ENCODE measurements at regions not wholly inside any gene's neighbourhood (a gene's known extent, or its start where the extent isn't known, plus 50 kb on each side); places are given as distances from the start of the nearest gene placed in this dataset.

DNA sequence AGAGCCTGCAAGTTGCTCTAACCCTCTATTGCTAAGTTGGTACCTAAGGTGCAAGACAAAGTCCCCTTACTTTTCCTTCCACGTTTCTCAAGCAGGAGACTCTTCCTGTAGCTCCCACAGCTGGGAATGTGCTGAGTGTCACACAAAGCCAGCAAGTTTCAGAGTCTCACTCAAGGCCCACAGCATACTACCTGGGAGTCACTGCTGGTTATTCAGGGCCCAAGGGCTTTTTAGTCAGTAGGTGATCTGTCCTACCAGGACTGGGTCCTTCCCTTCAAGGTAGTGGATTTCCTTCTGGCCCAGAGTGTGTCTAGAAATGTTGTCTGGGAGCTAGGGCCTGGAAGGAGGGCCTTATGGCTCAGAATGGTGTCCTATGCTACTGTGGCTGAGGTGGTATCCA lies 261.9 kb upstream of the CITED2 start:
- no peak overlapping the region for H3K4me3 Mint-ChIP-seq (ENCODE audit: unreplicated experiment)
- FAIRE-seq, result no peak
- no peak overlapping the region for H3K27ac Mint-ChIP-seq (ENCODE audit: unreplicated experiment)

DNA sequence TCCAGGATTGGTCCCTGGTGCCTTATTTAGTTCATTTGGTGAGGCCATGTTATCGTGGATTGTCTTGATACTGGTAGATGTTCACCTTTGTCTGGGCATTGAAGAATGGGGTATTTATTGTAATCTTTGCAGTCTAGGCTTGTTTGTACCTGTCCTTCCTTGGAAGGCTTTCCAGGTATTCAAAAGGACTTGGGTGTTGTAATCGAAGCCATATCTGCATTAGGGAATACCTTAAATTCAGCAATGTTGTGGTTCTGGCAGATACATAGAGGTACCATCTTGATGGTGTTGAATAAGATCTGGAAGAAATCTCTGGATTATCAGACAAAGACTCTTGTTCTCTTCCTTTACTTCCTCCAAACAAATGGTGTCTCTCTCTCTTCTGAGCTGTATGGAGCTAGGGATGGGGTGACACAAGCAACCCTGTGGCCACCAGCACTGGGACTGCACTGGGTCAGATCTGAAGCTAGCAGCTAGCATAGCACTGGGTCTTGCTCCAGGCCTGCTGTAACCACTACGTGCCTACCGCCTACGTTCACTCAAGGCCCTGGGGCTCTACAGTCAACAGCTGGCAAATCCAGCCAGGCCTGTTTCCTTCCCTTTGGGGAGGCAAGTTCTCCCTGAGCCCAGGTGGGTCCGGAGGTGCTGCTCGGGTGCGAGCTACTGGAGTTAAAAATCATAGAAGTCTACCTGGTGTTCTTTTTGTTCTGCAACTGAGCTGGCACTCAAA lies 261.1 kb upstream of the CITED2 start:
- TF ChIP-seq EZH2 (IDR thresholded peaks at IDR 0.05; ENCODE audit: insufficient read depth, low read length), result no peak

More for the DNA sequence above, 261.9 kb upstream of the CITED2 start:
- no peak for DNase-seq (ENCODE audit: low read depth)
- Histone ChIP-seq H3K9me3 (ENCODE audit: insufficient read depth, low read depth, low read length) (no peaks in the 10 kb centered on the region), H3K4me3 (ENCODE audit: insufficient read depth, low read depth, low read length) (no peak overlapping the region), H3K27ac (ENCODE audit: low read depth, low read length) (no peak overlapping the region), H3K9ac (ENCODE audit: low read length) (no peak overlapping the region), H3K4me1 (ENCODE audit: insufficient read depth, low read length) (no peaks in the 10 kb centered on the region), H4K20me1 (ENCODE audit: insufficient read depth, low read length) (no peaks in the 10 kb centered on the region), H2AFZ (ENCODE audit: low read depth, low read length) (no peak overlapping the region), H3K36me3 (ENCODE audit: insufficient read depth, low read length) (no peaks in the 10 kb centered on the region), H3K27me3 (ENCODE audit: insufficient read depth, low read length) (no peaks in the 10 kb centered on the region), H3K4me2 (ENCODE audit: low read length) (no peak overlapping the region), H3K79me2 (ENCODE audit: insufficient read depth, low read length) (no peaks in the 10 kb centered on the region)
- H3K4me1 Mint-ChIP-seq (ENCODE audit: low read depth, unreplicated experiment), result peaks cover 5% of the 10 kb centered on the region
- H3K9me3 Mint-ChIP-seq (ENCODE audit: unreplicated experiment), result no peaks in the 10 kb centered on the region
- no peak for TF ChIP-seq EZH2 (IDR thresholded peaks at IDR 0.05; ENCODE audit: insufficient read depth, low read length)
- TF ChIP-seq, protein P1, sequence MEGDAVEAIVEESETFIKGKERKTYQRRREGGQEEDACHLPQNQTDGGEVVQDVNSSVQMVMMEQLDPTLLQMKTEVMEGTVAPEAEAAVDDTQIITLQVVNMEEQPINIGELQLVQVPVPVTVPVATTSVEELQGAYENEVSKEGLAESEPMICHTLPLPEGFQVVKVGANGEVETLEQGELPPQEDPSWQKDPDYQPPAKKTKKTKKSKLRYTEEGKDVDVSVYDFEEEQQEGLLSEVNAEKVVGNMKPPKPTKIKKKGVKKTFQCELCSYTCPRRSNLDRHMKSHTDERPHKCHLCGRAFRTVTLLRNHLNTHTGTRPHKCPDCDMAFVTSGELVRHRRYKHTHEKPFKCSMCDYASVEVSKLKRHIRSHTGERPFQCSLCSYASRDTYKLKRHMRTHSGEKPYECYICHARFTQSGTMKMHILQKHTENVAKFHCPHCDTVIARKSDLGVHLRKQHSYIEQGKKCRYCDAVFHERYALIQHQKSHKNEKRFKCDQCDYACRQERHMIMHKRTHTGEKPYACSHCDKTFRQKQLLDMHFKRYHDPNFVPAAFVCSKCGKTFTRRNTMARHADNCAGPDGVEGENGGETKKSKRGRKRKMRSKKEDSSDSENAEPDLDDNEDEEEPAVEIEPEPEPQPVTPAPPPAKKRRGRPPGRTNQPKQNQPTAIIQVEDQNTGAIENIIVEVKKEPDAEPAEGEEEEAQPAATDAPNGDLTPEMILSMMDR (IDR thresholded peaks at IDR 0.05; ENCODE audit: insufficient read depth, low read depth, low read length), result no peak
- H3K36me3 Mint-ChIP-seq (ENCODE audit: low read depth, unreplicated experiment), result no peaks in the 10 kb centered on the region
- no peaks in the 10 kb centered on the region for H3K27me3 Mint-ChIP-seq (ENCODE audit: low read depth, unreplicated experiment)

DNA sequence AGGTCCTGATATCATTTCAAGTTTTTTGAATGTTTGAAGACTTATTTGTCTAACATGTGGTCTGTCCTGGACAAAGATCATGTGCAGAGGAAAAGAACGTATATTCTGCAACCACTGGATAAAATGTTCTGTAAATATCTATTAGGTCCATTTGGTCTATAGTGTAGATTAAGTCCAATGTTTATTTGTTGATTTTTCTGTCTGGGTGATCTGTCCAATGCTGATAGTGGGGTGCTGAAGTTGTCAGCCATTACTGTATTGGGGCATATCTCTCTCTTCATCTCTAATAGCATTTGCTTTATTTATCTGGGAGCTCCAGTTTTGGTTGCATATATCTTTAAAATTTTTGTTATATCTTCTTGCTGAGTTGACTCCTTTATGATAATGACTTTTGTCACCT lies 258.4 kb upstream of the CITED2 start:
- no peaks in the 10 kb centered on the region for H3K9me3 ChIP-seq (ENCODE audit: insufficient read depth, low read depth, low read length)
- peaks cover 4% of the 10 kb centered on the region for H3K9me3 Mint-ChIP-seq (ENCODE audit: unreplicated experiment)
- no peaks in the 10 kb centered on the region for H3K4me1 ChIP-seq (ENCODE audit: insufficient read depth, low read length)
- no peak overlapping the region for H3K27ac Mint-ChIP-seq (ENCODE audit: unreplicated experiment)
- TF ChIP-seq EZH2 (IDR thresholded peaks at IDR 0.05; ENCODE audit: insufficient read depth, low read length), result no peak
- TF ChIP-seq, protein P1 (IDR thresholded peaks at IDR 0.05; ENCODE audit: insufficient read depth, low read depth, low read length), result no peak
- no peak overlapping the region for H3K4me3 ChIP-seq (ENCODE audit: insufficient read depth, low read depth, low read length)
- H3K9ac ChIP-seq (ENCODE audit: low read length), result no peak overlapping the region
- no peaks in the 10 kb centered on the region for H3K27me3 Mint-ChIP-seq (ENCODE audit: low read depth, unreplicated experiment)
- H3K79me2 ChIP-seq (ENCODE audit: insufficient read depth, low read length), result no peaks in the 10 kb centered on the region
- no peaks in the 10 kb centered on the region for H3K27me3 ChIP-seq (ENCODE audit: insufficient read depth, low read length)
- no peak overlapping the region for H3K27ac ChIP-seq (ENCODE audit: low read depth, low read length)
- H3K36me3 Mint-ChIP-seq (ENCODE audit: low read depth, unreplicated experiment), result no peaks in the 10 kb centered on the region
- no peak for DNase-seq (ENCODE audit: low read depth)
- H3K36me3 ChIP-seq (ENCODE audit: insufficient read depth, low read length), result no peaks in the 10 kb centered on the region
- H3K4me3 Mint-ChIP-seq (ENCODE audit: unreplicated experiment), result no peak overlapping the region
- H3K4me1 Mint-ChIP-seq (ENCODE audit: low read depth, unreplicated experiment), result no peaks in the 10 kb centered on the region
- no peak overlapping the region for H2AFZ ChIP-seq (ENCODE audit: low read depth, low read length)
- H4K20me1 ChIP-seq (ENCODE audit: insufficient read depth, low read length), result no peaks in the 10 kb centered on the region
- no peak for FAIRE-seq
- H3K4me2 ChIP-seq (ENCODE audit: low read length), result no peak overlapping the region

More for the DNA sequence above, 261.1 kb upstream of the CITED2 start:
- no peak overlapping the region for H3K27ac ChIP-seq (ENCODE audit: low read depth, low read length)
- H4K20me1 ChIP-seq (ENCODE audit: insufficient read depth, low read length), result no peaks in the 10 kb centered on the region
- Mint-ChIP-seq H3K27me3 (ENCODE audit: low read depth, unreplicated experiment) (no peaks in the 10 kb centered on the region), H3K27ac (ENCODE audit: unreplicated experiment) (no peak overlapping the region), H3K36me3 (ENCODE audit: low read depth, unreplicated experiment) (no peaks in the 10 kb centered on the region), H3K4me1 (ENCODE audit: low read depth, unreplicated experiment) (peaks cover under 1% of the 10 kb centered on the region), H3K9me3 (ENCODE audit: unreplicated experiment) (peaks cover 3% of the 10 kb centered on the region), H3K4me3 (ENCODE audit: unreplicated experiment) (no peak overlapping the region)
- DNase-seq (ENCODE audit: low read depth), result no peak
- no peak overlapping the region for H2AFZ ChIP-seq (ENCODE audit: low read depth, low read length)
- no peaks in the 10 kb centered on the region for H3K36me3 ChIP-seq (ENCODE audit: insufficient read depth, low read length)
- H3K9me3 ChIP-seq (ENCODE audit: insufficient read depth, low read depth, low read length), result no peaks in the 10 kb centered on the region
- H3K9ac ChIP-seq (ENCODE audit: low read length), result no peak overlapping the region
- H3K4me3 ChIP-seq (ENCODE audit: insufficient read depth, low read depth, low read length), result no peak overlapping the region
- H3K4me1 ChIP-seq (ENCODE audit: insufficient read depth, low read length), result no peaks in the 10 kb centered on the region
- H3K79me2 ChIP-seq (ENCODE audit: insufficient read depth, low read length), result no peaks in the 10 kb centered on the region
- no peak overlapping the region for H3K4me2 ChIP-seq (ENCODE audit: low read length)
- FAIRE-seq, result no peak
- H3K27me3 ChIP-seq (ENCODE audit: insufficient read depth, low read length), result no peaks in the 10 kb centered on the region
